HUES64 (cell line): ENCODE measurements at regions not wholly inside any gene's neighbourhood (a gene's known extent, or its start where the extent isn't known, plus 50 kb on each side); places are given as distances from the start of the nearest gene placed in this dataset.

ENCODE experiments used
- H3K27ac ChIP-seq: 2 replicates; pipeline ENCODE4 v1.7.0; 2013; ENCODE audit warnings: low read depth, low read length, inconsistent platforms
- H3K27me3 ChIP-seq: 2 replicates; pipeline ENCODE4 v1.6.1; 2013; ENCODE audit warnings: mild to moderate bottlenecking, low read length; ENCODE audit not compliant: insufficient read depth
- H3K36me3 ChIP-seq: 2 replicates; pipeline ENCODE4 v1.6.1; 2013; ENCODE audit warnings: mild to moderate bottlenecking, low read length; ENCODE audit not compliant: insufficient read depth
- H3K4me1 ChIP-seq: 2 replicates; pipeline ENCODE4 v1.6.1; 2013; ENCODE audit warnings: mild to moderate bottlenecking, low read length, moderate library complexity; ENCODE audit not compliant: insufficient read depth
- H3K4me3 ChIP-seq: 2 replicates; pipeline ENCODE4 v1.5.1; 2013; ENCODE audit warnings: mild to moderate bottlenecking, low read length, moderate library complexity
- H3K9ac ChIP-seq: 2 replicates; pipeline ENCODE4 v1.6.1; 2013; ENCODE audit warnings: mild to moderate bottlenecking, low read depth, low read length
- H3K9me3 ChIP-seq: 2 replicates; pipeline ENCODE4 v1.6.1; 2013; ENCODE audit warnings: low read depth, low read length; ENCODE audit not compliant: insufficient read depth
- WGBS: fragments of 150-250, 120-280 bp; methylation state at CpG from one replicate; pipeline ENCODE4 v1.1.7; 2013; ENCODE audit warnings: missing lambda C conversion rate; 5-methylcytosine and 5-hydroxymethylcytosine counted together

DNA sequence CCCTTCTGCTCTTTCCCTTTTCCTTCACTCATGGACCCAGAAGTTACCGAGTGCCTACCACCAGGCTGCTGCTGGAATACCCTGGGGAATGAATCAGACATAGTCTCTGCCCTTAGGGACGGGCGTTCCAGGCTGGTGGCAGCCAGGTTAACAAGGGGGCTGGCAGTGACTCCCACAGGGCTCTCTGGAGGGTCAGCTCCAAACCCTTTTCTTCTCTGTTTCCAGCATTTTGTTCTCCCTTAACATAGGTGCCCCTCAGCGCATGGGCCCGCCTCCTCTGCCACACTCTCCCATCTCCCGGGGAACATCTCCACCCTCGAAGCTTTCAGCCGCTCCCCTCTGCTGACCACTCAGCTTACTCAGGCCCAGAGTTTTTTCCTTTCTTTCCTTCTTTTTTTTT lies 62.9 kb upstream of the LRP8 start:
- Histone ChIP-seq H3K9me3 (no peaks in the 10 kb centered on the region), H3K4me1 (peaks cover 6% of the 10 kb centered on the region), H3K36me3 (no peaks in the 10 kb centered on the region), H3K4me3 (no peak overlapping the region), H3K27me3 (no peaks in the 10 kb centered on the region), H3K27ac (no peak overlapping the region), H3K9ac (no peak overlapping the region)
- WGBS = 88% methylated on average over 8 of the region's 8 CpGs

GRCh38 chr1:53391296-53391695 lies 63.4 kb upstream of the LRP8 start:
- 82% methylated on average over 2 of the region's 2 CpGs for WGBS
- H3K9ac ChIP-seq = no peak overlapping the region
- H3K27me3 ChIP-seq = no peaks in the 10 kb centered on the region

DNA sequence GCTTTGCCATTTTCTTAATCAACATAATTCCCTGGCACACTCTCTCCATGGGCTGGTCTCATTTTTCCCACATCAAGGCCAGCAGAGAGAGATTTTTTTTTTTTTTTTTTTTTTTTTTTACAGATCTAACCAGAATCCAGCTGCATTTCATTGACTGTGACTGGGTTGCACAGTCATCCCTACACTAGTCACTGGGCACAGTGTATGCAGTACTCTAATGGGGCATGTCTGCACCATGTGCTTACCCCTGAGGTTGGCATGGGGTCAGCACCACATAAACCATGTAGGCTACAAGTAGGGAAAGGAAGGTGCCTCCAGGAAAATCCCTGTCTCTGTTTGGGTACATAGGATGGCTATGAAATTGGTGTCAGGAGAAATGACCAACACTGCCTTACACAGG lies 64.1 kb upstream of the LRP8 start:
- no peak overlapping the region for H3K9ac ChIP-seq
- H3K9me3 ChIP-seq = no peaks in the 10 kb centered on the region
- no peak overlapping the region for H3K4me3 ChIP-seq
- no peaks in the 10 kb centered on the region for H3K36me3 ChIP-seq
- H3K4me1 ChIP-seq = peaks cover 19% of the 10 kb centered on the region
- H3K27me3 ChIP-seq = no peaks in the 10 kb centered on the region
- H3K27ac ChIP-seq = no peak overlapping the region

More at GRCh38 chr1:53391296-53391695, 63.4 kb upstream of the LRP8 start:
- no peaks in the 10 kb centered on the region for H3K36me3 ChIP-seq
- H3K4me1 ChIP-seq = peaks cover 12% of the 10 kb centered on the region
- no peak overlapping the region for H3K27ac ChIP-seq
- H3K9me3 ChIP-seq = no peaks in the 10 kb centered on the region
- H3K4me3 ChIP-seq = no peak overlapping the region

- H3K4me1 ChIP-seq = peaks cover 24% of the 10 kb centered on the region
- H3K36me3 ChIP-seq = no peaks in the 10 kb centered on the region
- 87% methylated on average over 13 of the region's 13 CpGs for WGBS
- H3K9me3 ChIP-seq = no peaks in the 10 kb centered on the region
- no peak overlapping the region for H3K4me3 ChIP-seq
- no peak overlapping the region for H3K9ac ChIP-seq
- no peak overlapping the region for H3K27ac ChIP-seq
- H3K27me3 ChIP-seq = no peaks in the 10 kb centered on the region
Measured at GRCh38 chr1:53392460-53392859, 64.6 kb upstream of the LRP8 start.

DNA sequence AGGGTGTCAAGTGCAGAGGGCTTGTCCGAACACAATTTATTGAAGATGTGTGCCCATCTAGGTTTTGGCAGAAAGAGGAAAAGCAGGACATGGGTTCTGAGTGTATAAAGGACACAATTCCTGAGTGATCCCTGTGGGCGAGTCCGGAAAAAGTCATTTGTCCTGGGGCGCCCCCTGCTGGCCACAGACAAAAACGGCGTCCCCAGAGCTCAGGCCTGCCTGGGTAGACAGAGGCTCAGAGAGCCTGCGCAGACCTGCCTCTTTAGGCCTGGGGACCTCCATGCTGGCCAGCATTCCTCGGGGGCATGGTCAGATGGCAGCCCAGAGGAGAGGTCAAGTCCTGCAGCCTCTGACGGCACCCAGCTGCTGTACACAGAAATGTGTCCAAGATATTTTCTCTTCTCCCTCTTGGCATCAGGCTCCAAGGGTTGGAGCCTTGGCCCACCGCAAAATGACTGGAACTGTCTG lies 65.5 kb upstream of the LRP8 start:
- Histone ChIP-seq H3K9ac (no peak overlapping the region), H3K27ac (no peak overlapping the region), H3K4me3 (no peak overlapping the region), H3K4me1 (peaks cover 29% of the 10 kb centered on the region), H3K9me3 (no peaks in the 10 kb centered on the region), H3K27me3 (no peaks in the 10 kb centered on the region), H3K36me3 (no peaks in the 10 kb centered on the region)
- WGBS = 23% methylated on average over 10 of the region's 10 CpGs

- 91% methylated on average over 6 of the region's 6 CpGs for WGBS
- no peaks in the 10 kb centered on the region for H3K27me3 ChIP-seq
- no peaks in the 10 kb centered on the region for H3K36me3 ChIP-seq
Measured at GRCh38 chr1:53394306-53394705, 64.9 kb upstream of the DMRTB1 start.

GRCh38 chr1:53395671-53396215 lies 63.5 kb upstream of the DMRTB1 start:
- no peaks in the 10 kb centered on the region for H3K36me3 ChIP-seq
- no peak overlapping the region for H3K4me3 ChIP-seq
- H3K9ac ChIP-seq = no peak overlapping the region
- H3K4me1 ChIP-seq = peaks cover 34% of the 10 kb centered on the region
- H3K27me3 ChIP-seq = no peaks in the 10 kb centered on the region
- WGBS = 80% methylated on average over 10 of the region's 10 CpGs
- H3K9me3 ChIP-seq = no peaks in the 10 kb centered on the region
- no peak overlapping the region for H3K27ac ChIP-seq

More at GRCh38 chr1:53394306-53394705, 64.9 kb upstream of the DMRTB1 start:
- no peak overlapping the region for H3K9ac ChIP-seq
- H3K27ac ChIP-seq = no peak overlapping the region
- no peaks in the 10 kb centered on the region for H3K9me3 ChIP-seq
- no peak overlapping the region for H3K4me3 ChIP-seq
- H3K4me1 ChIP-seq = peaks cover 34% of the 10 kb centered on the region

DNA sequence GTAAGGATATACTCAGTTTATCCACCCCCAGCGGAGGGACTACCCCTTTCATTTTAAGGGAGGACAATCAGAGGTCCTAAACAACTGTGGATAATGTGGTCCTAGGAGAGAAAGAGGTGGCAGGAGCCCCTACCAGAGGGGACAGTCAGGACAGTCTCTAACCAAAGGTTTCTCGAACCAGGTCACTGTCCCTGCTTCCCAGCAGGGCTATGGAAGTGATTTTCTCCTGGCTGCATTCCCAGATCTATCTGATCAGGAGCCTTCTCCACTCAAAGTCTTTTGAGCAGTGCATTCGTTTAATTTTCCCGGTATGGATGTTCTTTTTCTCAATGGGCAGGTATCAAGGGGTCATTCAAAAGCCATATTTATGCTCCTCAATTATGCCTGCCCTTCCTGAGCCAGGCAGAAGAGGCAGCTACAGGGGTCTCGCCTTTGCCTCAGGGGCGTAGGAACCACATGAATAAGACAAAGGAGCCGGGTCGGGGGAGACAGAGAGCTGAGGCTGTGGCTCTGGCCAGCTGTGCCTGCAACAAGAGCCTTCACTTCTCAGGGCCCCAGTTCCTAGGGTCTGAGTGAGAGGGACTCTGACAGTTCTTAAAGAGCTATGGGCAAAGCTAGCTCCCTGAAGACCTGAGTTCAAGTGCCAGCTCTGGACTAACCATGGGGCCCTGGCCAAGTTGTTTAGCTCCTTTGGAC lies 62.5 kb upstream of the DMRTB1 start:
- Histone ChIP-seq H3K9ac (no peak overlapping the region; the same call in 1 of the 2 replicates), H3K27me3 (no peaks in the 10 kb centered on the region), H3K9me3 (no peaks in the 10 kb centered on the region), H3K4me3 (no peak overlapping the region), H3K36me3 (no peaks in the 10 kb centered on the region), H3K27ac (peak overlapping the region; percentile 22; the same call in 1 of the 2 replicates), H3K4me1 (peaks cover 34% of the 10 kb centered on the region)
- 67% methylated on average over 8 of the region's 8 CpGs for WGBS

GRCh38 chr1:53398091-53398490 lies 61.1 kb upstream of the DMRTB1 start:
- WGBS = 44% methylated on average over 4 of the region's 4 CpGs
- Histone ChIP-seq H3K36me3 (no peaks in the 10 kb centered on the region), H3K9ac (no peak overlapping the region), H3K9me3 (no peaks in the 10 kb centered on the region), H3K27ac (peak overlapping the region; percentile 24; the same call in 1 of the 2 replicates), H3K4me3 (no peak overlapping the region), H3K27me3 (no peaks in the 10 kb centered on the region), H3K4me1 (peaks cover 34% of the 10 kb centered on the region)

DNA sequence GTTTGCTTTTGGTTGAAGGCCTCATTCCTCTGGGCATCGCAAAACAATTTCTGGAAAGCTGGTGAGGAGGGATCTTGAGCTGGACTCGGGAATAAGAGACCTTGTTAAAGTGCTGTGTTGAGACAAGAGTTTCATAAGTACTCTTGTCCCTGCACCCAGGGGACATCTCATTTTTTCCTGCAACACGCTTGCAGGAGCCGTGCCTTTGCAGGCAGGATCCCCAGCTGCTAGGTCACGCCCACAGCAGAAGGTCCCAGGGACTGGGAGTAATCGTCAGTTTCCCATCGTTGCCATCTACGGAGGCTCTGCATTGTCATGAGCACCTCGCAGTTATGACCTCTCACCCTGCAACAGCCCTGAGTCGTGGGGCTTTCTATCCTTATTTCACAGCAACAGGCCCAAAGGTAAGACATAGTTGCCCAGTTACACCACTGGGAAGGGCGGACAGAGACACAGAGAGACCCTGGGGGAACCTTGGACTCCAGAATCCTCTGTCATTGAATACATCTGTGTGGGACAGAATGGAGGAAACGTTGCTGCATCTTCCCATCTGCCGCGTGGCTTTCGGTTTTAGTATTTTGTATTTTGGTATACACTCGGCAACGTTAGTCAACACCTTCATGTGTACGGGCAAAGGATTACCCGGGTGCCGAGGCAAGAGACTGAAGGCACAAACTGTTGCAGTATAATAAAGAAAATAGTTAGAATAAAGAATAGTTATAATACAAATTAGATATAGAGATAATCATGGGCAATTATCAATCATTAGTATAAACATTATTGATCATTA lies 60.4 kb upstream of the DMRTB1 start:
- Histone ChIP-seq H3K27me3 (no peaks in the 10 kb centered on the region), H3K36me3 (no peaks in the 10 kb centered on the region), H3K9ac (no peak overlapping the region), H3K4me1 (peaks cover 31% of the 10 kb centered on the region), H3K4me3 (no peak overlapping the region), H3K27ac (peak overlapping the region; percentile 52; the same call in 1 of the 2 replicates), H3K9me3 (no peaks in the 10 kb centered on the region)
- 87% methylated on average over 20 of the region's 20 CpGs for WGBS
